Colonic mucosa (tissue), 4 donors: ENCODE measurements at regions not wholly inside any gene's neighbourhood (a gene's known extent, or its start where the extent isn't known, plus 50 kb on each side); places are given as distances from the start of the nearest gene placed in this dataset.

Source experiments
- DNase-seq: peaks from one replicate; pipeline ENCODE4 v3.0.0-alpha.2; 2020
- H3K27ac ChIP-seq: fragments of 200-600 bp; one replicate; pipeline ENCODE4 v1.8.0; 2021
- H3K27me3 ChIP-seq: fragments of 200-600 bp; one replicate; pipeline ENCODE4 v1.8.0; 2021
- H3K36me3 ChIP-seq: fragments of 200-600 bp; one replicate; pipeline ENCODE4 v1.8.0; 2021
- H3K4me1 ChIP-seq: fragments of 200-600 bp; one replicate; pipeline ENCODE4 v1.8.0; 2021; ENCODE audit warnings: mild to moderate bottlenecking
- H3K4me3 ChIP-seq: fragments of 200-600 bp; one replicate; pipeline ENCODE4 v1.8.0; 2021
- H3K9ac ChIP-seq, 2 donors: one replicate each; pipeline ENCODE4 v1.7.0; 2013; ENCODE audit warnings: control low read depth in 2 of 2, low read depth in 2 of 2, low read length in 2 of 2
- H3K9me3 ChIP-seq: fragments of 200-600 bp; one replicate; pipeline ENCODE4 v1.8.0; 2021
- CTCF ChIP-seq: fragments of 200-600 bp; IDR thresholded peaks from one replicate; pipeline ENCODE4 v1.8.0; 2022; ENCODE audit warnings: antibody characterized with exemption, mild to moderate bottlenecking
- intact Hi-C: fragments of 100-400 bp; cut with DNase I; formaldehyde crosslinking; loops from one replicate; pipeline ENCODE4 v1.14.1; 2022
- donor health status: healthy.
- donor health status: DM: no; HTN: no; CAD: no.
- donor health status: DM: no; HTN: no; CAD: no.

- Histone ChIP-seq H3K36me3 (no peaks in the 10 kb centered on the region), H3K4me1 (no peaks in the 10 kb centered on the region), H3K9ac (no peak overlapping the region), H3K27me3 (no peaks in the 10 kb centered on the region), H3K9me3 (no peaks in the 10 kb centered on the region), H3K4me3 (no peak overlapping the region), H3K27ac (no peak overlapping the region)
- DNase-seq: no peak
- intact Hi-C loops: no loop called here
- no peak for TF ChIP-seq CTCF
Measured at GRCh38 chr6:156336733-156337132, 440.4 kb upstream of the ARID1B start.

GRCh38 chr6:156336089-156336488, 441.1 kb upstream of the ARID1B start:
- Histone ChIP-seq H3K27ac (no peak overlapping the region), H3K9me3 (no peaks in the 10 kb centered on the region), H3K36me3 (no peaks in the 10 kb centered on the region), H3K4me1 (no peaks in the 10 kb centered on the region), H3K27me3 (no peaks in the 10 kb centered on the region), H3K9ac (no peak overlapping the region), H3K4me3 (no peak overlapping the region)
- TF ChIP-seq CTCF: no peak
- no peak for DNase-seq
- intact Hi-C loops: no loop called here

GRCh38 chr6:156334966-156335365, 442.2 kb upstream of the ARID1B start:
- intact Hi-C loops: no loop called here
- H3K4me3 ChIP-seq: no peak overlapping the region
- no peaks in the 10 kb centered on the region for H3K36me3 ChIP-seq
- H3K4me1 ChIP-seq: no peaks in the 10 kb centered on the region
- no peak for TF ChIP-seq CTCF
- no peak overlapping the region for H3K9ac ChIP-seq
- no peak overlapping the region for H3K27ac ChIP-seq
- H3K27me3 ChIP-seq: no peaks in the 10 kb centered on the region
- no peak for DNase-seq
- no peaks in the 10 kb centered on the region for H3K9me3 ChIP-seq

- no peaks in the 10 kb centered on the region for H3K27me3 ChIP-seq
- H3K4me1 ChIP-seq: no peaks in the 10 kb centered on the region
- H3K9me3 ChIP-seq: no peaks in the 10 kb centered on the region
- no peak overlapping the region for H3K27ac ChIP-seq
- no peak for DNase-seq
- H3K36me3 ChIP-seq: no peaks in the 10 kb centered on the region
- TF ChIP-seq CTCF: no peak
- no peak overlapping the region for H3K4me3 ChIP-seq
- no peak overlapping the region for H3K9ac ChIP-seq
- intact Hi-C loops: no loop called here
Measured at GRCh38 chr6:156319707-156320106, 457.5 kb upstream of the ARID1B start.

- no peak for DNase-seq
- no peak overlapping the region for H3K4me3 ChIP-seq
- intact Hi-C loops: no loop called here
- no peaks in the 10 kb centered on the region for H3K4me1 ChIP-seq
- no peak for TF ChIP-seq CTCF
- no peaks in the 10 kb centered on the region for H3K27me3 ChIP-seq
- no peak overlapping the region for H3K27ac ChIP-seq
- no peaks in the 10 kb centered on the region for H3K9me3 ChIP-seq
- H3K9ac ChIP-seq: no peak overlapping the region
- no peaks in the 10 kb centered on the region for H3K36me3 ChIP-seq
Measured at GRCh38 chr6:156316583-156317125, 460.5 kb upstream of the ARID1B start.
